Osteoblast (primary cell): ENCODE measurements at regions not wholly inside any gene's neighbourhood (a gene's known extent, or its start where the extent isn't known, plus 50 kb on each side); places are given as distances from the start of the nearest gene placed in this dataset.
"Not testable (repeated sequence)": the region's sequence is repeated elsewhere in the genome, so short reads cannot be mapped to it uniquely, and the experiment has no call there.

Experiments
- DNase-seq: peaks from one replicate; pipeline ENCODE4 v3.0.0; 2011; ENCODE audit warnings: low spot score, mixed read lengths; ENCODE audit not compliant: insufficient read length; ENCODE audit errors: missing footprints
- H2AFZ ChIP-seq: 2 replicates; pipeline ENCODE4 v1.6.0; 2011; ENCODE audit warnings: mild to moderate bottlenecking, low read length
- H3K27ac ChIP-seq: 2 replicates; pipeline ENCODE4 v1.5.1; 2011; ENCODE audit warnings: mild to moderate bottlenecking, low read depth, low read length, moderate library complexity
- H3K27me3 ChIP-seq: 2 replicates; pipeline ENCODE4 v1.6.0; 2012; ENCODE audit warnings: mild to moderate bottlenecking, control low read depth, inconsistent platforms, low read length, moderate library complexity; ENCODE audit not compliant: insufficient read depth
- H3K36me3 ChIP-seq: 2 replicates; pipeline ENCODE4 v1.5.1; 2011; ENCODE audit warnings: mild to moderate bottlenecking, low read length, control low read depth, moderate library complexity; ENCODE audit not compliant: insufficient read depth
- H3K4me1 ChIP-seq: 2 replicates; pipeline ENCODE4 v1.5.1; 2011; ENCODE audit warnings: mild to moderate bottlenecking, low read length, control low read depth, moderate library complexity; ENCODE audit not compliant: insufficient read depth
- H3K4me2 ChIP-seq: 2 replicates; pipeline ENCODE4 v1.6.0; 2011; ENCODE audit warnings: mild to moderate bottlenecking, low read length; ENCODE audit not compliant: insufficient read depth
- H3K4me3 ChIP-seq: fragments of 200-600 bp; sonication (generic); 3 replicates; pipeline ENCODE4 v1.5.1; 2012; ENCODE audit warnings: mild to moderate bottlenecking, low read length, inconsistent platforms; ENCODE audit not compliant: insufficient read depth
- H3K79me2 ChIP-seq: 2 replicates; pipeline ENCODE4 v1.6.0; 2012; ENCODE audit warnings: mild to moderate bottlenecking, low read length, control low read depth, inconsistent platforms; ENCODE audit not compliant: insufficient read depth
- H3K9me3 ChIP-seq: 2 replicates; pipeline ENCODE4 v1.5.1; 2011; ENCODE audit warnings: low read depth, low read length, control low read depth
- H4K20me1 ChIP-seq: 2 replicates; pipeline ENCODE4 v1.6.0; 2012; ENCODE audit warnings: mild to moderate bottlenecking, low read length, control low read depth; ENCODE audit not compliant: insufficient read depth
- CTCF ChIP-seq: IDR thresholded peaks from 2 replicates; pipeline ENCODE4 v1.5.1; 2011; ENCODE audit warnings: mild to moderate bottlenecking, low read depth, low read length, moderate library complexity; ENCODE audit errors: extremely low read depth

GRCh38 chr11:24253237-24253760 lies 243.6 kb upstream of the LUZP2 start:
- H3K9me3 ChIP-seq = no peaks in the 10 kb centered on the region
- H4K20me1 ChIP-seq = no peaks in the 10 kb centered on the region
- H3K4me2 ChIP-seq = no peak overlapping the region
- no peak overlapping the region for H3K27ac ChIP-seq
- H3K79me2 ChIP-seq = no peaks in the 10 kb centered on the region
- H3K27me3 ChIP-seq = no peaks in the 10 kb centered on the region
- no peak for TF ChIP-seq CTCF
- no peaks in the 10 kb centered on the region for H3K36me3 ChIP-seq
- DNase-seq = no peak
- H3K4me3 ChIP-seq = no peak overlapping the region
- no peak overlapping the region for H2AFZ ChIP-seq
- no peaks in the 10 kb centered on the region for H3K4me1 ChIP-seq

GRCh38 chr11:24264868-24265267 lies 232.0 kb upstream of the LUZP2 start:
- Histone ChIP-seq H3K4me2 (no peak overlapping the region), H3K4me1 (no peaks in the 10 kb centered on the region), H3K27ac (no peak overlapping the region), H3K36me3 (no peaks in the 10 kb centered on the region), H3K4me3 (no peak overlapping the region), H3K79me2 (no peaks in the 10 kb centered on the region), H2AFZ (no peak overlapping the region), H3K9me3 (no peaks in the 10 kb centered on the region), H3K27me3 (no peaks in the 10 kb centered on the region), H4K20me1 (no peaks in the 10 kb centered on the region)
- no peak for DNase-seq
- TF ChIP-seq CTCF = no peak

DNA sequence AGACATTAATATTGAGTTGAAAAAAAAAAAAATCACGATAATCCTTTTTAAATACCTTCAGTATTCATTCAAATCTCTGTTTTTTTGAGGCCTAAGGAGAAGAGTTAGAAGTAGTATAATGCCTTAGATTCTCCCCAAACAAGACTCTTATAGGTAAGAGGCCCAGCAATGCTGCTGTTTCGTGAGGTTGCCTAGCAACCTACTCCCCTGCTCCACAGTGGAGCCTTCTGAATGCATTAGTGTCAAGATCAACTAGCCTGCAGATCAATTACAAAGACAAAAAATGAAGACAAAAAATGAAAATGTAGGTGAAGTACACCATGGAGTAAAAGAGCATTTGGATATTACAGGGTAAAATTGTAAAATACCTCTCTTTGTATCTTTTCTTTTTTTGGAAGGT lies 229.8 kb upstream of the LUZP2 start:
- H3K36me3 ChIP-seq = no peaks in the 10 kb centered on the region
- no peaks in the 10 kb centered on the region for H3K27me3 ChIP-seq
- no peak for TF ChIP-seq CTCF
- H2AFZ ChIP-seq = no peak overlapping the region
- no peaks in the 10 kb centered on the region for H3K4me1 ChIP-seq
- no peaks in the 10 kb centered on the region for H4K20me1 ChIP-seq
- H3K79me2 ChIP-seq = no peaks in the 10 kb centered on the region
- DNase-seq = no peak
- no peaks in the 10 kb centered on the region for H3K9me3 ChIP-seq
- H3K27ac ChIP-seq = no peak overlapping the region
- no peak overlapping the region for H3K4me2 ChIP-seq
- H3K4me3 ChIP-seq = no peak overlapping the region

DNA sequence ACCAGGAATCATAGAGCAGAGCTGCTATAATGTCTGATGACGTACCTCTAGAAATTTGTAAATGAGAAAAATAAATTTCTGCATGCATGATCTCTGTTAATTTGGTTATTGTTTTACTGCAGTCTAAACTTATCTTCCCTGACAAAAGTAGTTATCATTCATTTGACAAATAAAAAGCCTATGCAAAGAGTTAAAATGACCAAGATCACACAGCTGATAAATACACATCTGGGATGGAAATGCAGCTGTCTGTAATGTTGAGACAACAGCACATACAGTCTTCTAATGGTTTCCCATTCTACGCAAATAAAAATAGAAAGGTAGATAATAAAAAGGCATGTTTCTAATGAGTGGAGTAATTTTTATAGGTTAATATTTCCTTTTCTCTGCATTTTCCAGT lies 225.1 kb upstream of the LUZP2 start:
- H4K20me1 ChIP-seq = no peaks in the 10 kb centered on the region
- no peak overlapping the region for H3K4me3 ChIP-seq
- no peak overlapping the region for H3K4me2 ChIP-seq
- no peak overlapping the region for H3K27ac ChIP-seq
- no peak overlapping the region for H2AFZ ChIP-seq
- no peaks in the 10 kb centered on the region for H3K4me1 ChIP-seq
- no peak for DNase-seq
- H3K36me3 ChIP-seq = no peaks in the 10 kb centered on the region
- no peaks in the 10 kb centered on the region for H3K79me2 ChIP-seq
- no peaks in the 10 kb centered on the region for H3K9me3 ChIP-seq
- no peaks in the 10 kb centered on the region for H3K27me3 ChIP-seq
- TF ChIP-seq CTCF = no peak

DNA sequence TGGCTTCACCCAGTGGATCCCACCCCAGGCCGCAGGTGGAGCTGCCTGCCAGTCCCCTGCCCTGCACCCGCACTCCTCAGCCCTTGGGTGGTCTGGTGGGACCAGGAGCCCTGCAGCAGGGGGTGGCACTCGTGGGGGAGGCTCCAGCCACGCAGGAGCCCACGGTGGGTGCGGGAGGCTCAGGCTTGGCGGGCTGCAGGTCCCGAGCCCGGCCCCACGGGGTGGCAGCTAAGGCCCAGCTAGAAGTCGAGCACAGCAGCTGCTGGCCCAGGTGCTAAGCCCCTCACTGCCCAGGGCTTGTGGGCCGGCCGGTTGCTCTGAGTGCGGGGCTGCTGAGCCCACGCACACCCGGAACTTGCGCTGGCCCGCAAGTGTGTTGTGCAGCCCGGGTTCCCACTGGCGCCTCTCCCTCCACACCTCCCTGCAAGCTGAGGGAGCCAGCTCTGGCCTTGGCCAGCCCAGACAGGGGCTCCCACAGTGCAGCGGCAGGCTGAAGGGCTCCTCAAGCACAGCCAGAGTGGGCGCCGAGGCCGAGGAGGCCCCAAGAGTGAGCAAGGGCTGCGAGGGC lies 222.6 kb upstream of the LUZP2 start:
- not testable (repeated sequence) for H3K79me2 ChIP-seq, H3K36me3 ChIP-seq, H3K4me2 ChIP-seq, H3K27ac ChIP-seq, H3K27me3 ChIP-seq, H3K9me3 ChIP-seq, H3K4me1 ChIP-seq, H2AFZ ChIP-seq, H3K4me3 ChIP-seq, H4K20me1 ChIP-seq
- DNase-seq = peak; percentile 13
